ENCODE measurements at regions not wholly inside any gene's neighbourhood (a gene's known extent, or its start where the extent isn't known, plus 50 kb on each side); places are given as distances from the start of the nearest gene placed in this dataset.

GRCh38 chr2:146301287-146301686 lies 1543.5 kb upstream of the ACVR2A start:
- H3K27ac ChIP-seq, result no peak overlapping the region
- no peak for TF ChIP-seq CTCF (IDR thresholded peaks at IDR 0.05)
- no peaks in the 10 kb centered on the region for H3K4me1 ChIP-seq (ENCODE audit: control insufficient read depth in 1 of 2, insufficient read depth in 1 of 2, low read depth in 1 of 2, low read length in 1 of 2)
- no peaks in the 10 kb centered on the region for H3K27me3 ChIP-seq
- no peaks in the 10 kb centered on the region for H3K9me3 ChIP-seq
- H3K36me3 ChIP-seq, result no peaks in the 10 kb centered on the region
- H3K4me3 ChIP-seq (ENCODE audit: low read depth in 1 of 2, low read length in 1 of 2), result no peak overlapping the region

- Histone ChIP-seq H3K27ac (no peak overlapping the region), H3K9me3 (no peaks in the 10 kb centered on the region), H3K4me3 (ENCODE audit: low read depth in 1 of 2, low read length in 1 of 2) (no peak overlapping the region), H3K36me3 (no peaks in the 10 kb centered on the region), H3K27me3 (no peaks in the 10 kb centered on the region), H3K4me1 (ENCODE audit: control insufficient read depth in 1 of 2, insufficient read depth in 1 of 2, low read depth in 1 of 2, low read length in 1 of 2) (no peaks in the 10 kb centered on the region)
- TF ChIP-seq CTCF (IDR thresholded peaks at IDR 0.05), result no peak
Measured at GRCh38 chr2:146295080-146295670, 1549.7 kb upstream of the ACVR2A start.

GRCh38 chr2:146287281-146287680 lies 1557.5 kb upstream of the ACVR2A start:
- H3K4me3 ChIP-seq (ENCODE audit: low read depth in 1 of 2, low read length in 1 of 2), result no peak overlapping the region
- no peak overlapping the region for H3K27ac ChIP-seq
- H3K27me3 ChIP-seq, result no peaks in the 10 kb centered on the region
- no peaks in the 10 kb centered on the region for H3K9me3 ChIP-seq
- no peaks in the 10 kb centered on the region for H3K36me3 ChIP-seq
- TF ChIP-seq CTCF (IDR thresholded peaks at IDR 0.05), result no peak
- H3K4me1 ChIP-seq (ENCODE audit: control insufficient read depth in 1 of 2, insufficient read depth in 1 of 2, low read depth in 1 of 2, low read length in 1 of 2), result no peaks in the 10 kb centered on the region

GRCh38 chr2:146278881-146279280 lies 1565.9 kb upstream of the ACVR2A start:
- Histone ChIP-seq H3K4me1 (ENCODE audit: control insufficient read depth in 1 of 2, insufficient read depth in 1 of 2, low read depth in 1 of 2, low read length in 1 of 2) (no peaks in the 10 kb centered on the region), H3K36me3 (no peaks in the 10 kb centered on the region), H3K9me3 (no peaks in the 10 kb centered on the region), H3K27me3 (no peaks in the 10 kb centered on the region), H3K27ac (no peak overlapping the region), H3K4me3 (ENCODE audit: low read depth in 1 of 2, low read length in 1 of 2) (no peak overlapping the region)
- TF ChIP-seq CTCF (IDR thresholded peaks at IDR 0.05), result no peak

- Histone ChIP-seq H3K27ac (no peak overlapping the region), H3K27me3 (no peaks in the 10 kb centered on the region), H3K4me1 (ENCODE audit: control insufficient read depth in 1 of 2, insufficient read depth in 1 of 2, low read depth in 1 of 2, low read length in 1 of 2) (no peaks in the 10 kb centered on the region), H3K4me3 (ENCODE audit: low read depth in 1 of 2, low read length in 1 of 2) (no peak overlapping the region), H3K36me3 (no peaks in the 10 kb centered on the region), H3K9me3 (no peaks in the 10 kb centered on the region)
- TF ChIP-seq CTCF (IDR thresholded peaks at IDR 0.05), result no peak
Measured at GRCh38 chr2:146271131-146271831, 1573.5 kb upstream of the ACVR2A start.

Data from neutrophil (primary cell).